Transverse colon (tissue), 4 donors: ENCODE measurements at regions not wholly inside any gene's neighbourhood (a gene's known extent, or its start where the extent isn't known, plus 50 kb on each side); places are given as distances from the start of the nearest gene placed in this dataset.

Experiments
- DNase-seq: peaks from one replicate; pipeline ENCODE4 v3.0.0-alpha.2; 2019
- H3K27ac ChIP-seq, 4 donors: fragments of 200-600 bp; sonication (generic); 2 replicates each; pipeline ENCODE4 v1.5.1; 2016 to 2018; ENCODE audit warnings: inconsistent platforms in 4 of 4
- H3K27me3 ChIP-seq: fragments of 200-600 bp; sonication (generic); 2 replicates; pipeline ENCODE4 v1.5.1; 2017; ENCODE audit warnings: inconsistent platforms
- H3K36me3 ChIP-seq, 4 donors: fragments of 200-600 bp; sonication (generic); 2 replicates each; pipeline ENCODE4 v1.5.1; 2017 to 2019; ENCODE audit warnings: inconsistent platforms in 4 of 4
- H3K4me1 ChIP-seq, 4 donors: fragments of 200-600 bp; sonication (generic); 2 replicates each; pipeline ENCODE4 v1.5.1; 2017 to 2020; ENCODE audit warnings: inconsistent platforms in 4 of 4
- H3K4me3 ChIP-seq, 4 donors: fragments of 200-600 bp; sonication (generic); 1 replicate in 1 of 4; 2 replicates in 3 of 4; pipeline versions ENCODE4 v1.5.1 to v1.6.1; 2017 to 2019; ENCODE audit warnings: inconsistent platforms in 4 of 4
- H3K9me3 ChIP-seq, 2 donors: fragments of 200-600 bp; sonication (generic); 2 replicates each; pipeline ENCODE4 v1.5.1; 2017 to 2019; ENCODE audit warnings: inconsistent platforms in 2 of 2
- EP300 ChIP-seq: sonication (generic); formaldehyde crosslinking; IDR thresholded peaks from one replicate; pipeline ENCODE4 v1.6.1; 2017; ENCODE audit warnings: antibody characterized with exemption, low read depth
- POLR2A ChIP-seq: fragments of 450-650 bp; IDR thresholded peaks from one replicate; pipeline ENCODE4 v1.6.1; 2016; ENCODE audit warnings: antibody characterized with exemption, mild to moderate bottlenecking, moderate library complexity
- POLR2AphosphoS5 ChIP-seq, 3 donors: sonication (generic); formaldehyde crosslinking; IDR thresholded peaks; one replicate each; pipeline ENCODE4 v1.6.1; 2016; ENCODE audit warnings: antibody characterized with exemption in 3 of 3
- WGBS, 2 donors: methylation state at CpG; one replicate each; pipeline ENCODE4 v1.1.5; 2018; ENCODE audit warnings: low coverage in 1 of 2; 5-methylcytosine and 5-hydroxymethylcytosine counted together
- in situ Hi-C, 4 donors: fragments of 200-750 bp; cut with MboI; loops; one replicate each; pipeline versions ENCODE4 v1.15.0 to v1.15.1; 2017; ENCODE audit warnings: low sequenced_read_pairs in 3 of 4, low pct_ligation_motif_present in 1 of 4, low pct_unique_long_range_greater_than_20kb in 1 of 4
- intact Hi-C: fragments of 100-400 bp; cut with DNase I; formaldehyde crosslinking; loops from one replicate; pipeline ENCODE4 v1.15.1; 2023; ENCODE audit warnings: low total_unique reads
- TF ChIP-seq, protein P1 (sequence below), 5 experiments: fragments of 200-600 bp in 3 of 5; fragments of 450-650 bp in 2 of 5; sonication (generic) in 3 of 5; IDR thresholded peaks; 1 replicate in 2 of 5; 2 replicates in 3 of 5; pipeline ENCODE4 v1.5.1; 2016 to 2017; ENCODE audit warnings: antibody characterized with exemption in 5 of 5, inconsistent platforms in 3 of 5, mild to moderate bottlenecking in 2 of 5, moderate library complexity in 1 of 5

GRCh38 chr10:128514536-128514935 lies 388.3 kb upstream of the MKI67 start:
- Histone ChIP-seq H3K4me1 (no peaks in the 10 kb centered on the region), H3K27me3 (no peaks in the 10 kb centered on the region), H3K36me3 (no peaks in the 10 kb centered on the region), H3K27ac (no peak overlapping the region), H3K9me3 (no peaks in the 10 kb centered on the region), H3K4me3 (no peak overlapping the region)
- in situ Hi-C loops = no loop called here
- TF ChIP-seq POLR2A (no peak), POLR2AphosphoS5 (IDR thresholded peaks at IDR 0.05) (no peak), EP300 (no peak)
- TF ChIP-seq, protein P1, sequence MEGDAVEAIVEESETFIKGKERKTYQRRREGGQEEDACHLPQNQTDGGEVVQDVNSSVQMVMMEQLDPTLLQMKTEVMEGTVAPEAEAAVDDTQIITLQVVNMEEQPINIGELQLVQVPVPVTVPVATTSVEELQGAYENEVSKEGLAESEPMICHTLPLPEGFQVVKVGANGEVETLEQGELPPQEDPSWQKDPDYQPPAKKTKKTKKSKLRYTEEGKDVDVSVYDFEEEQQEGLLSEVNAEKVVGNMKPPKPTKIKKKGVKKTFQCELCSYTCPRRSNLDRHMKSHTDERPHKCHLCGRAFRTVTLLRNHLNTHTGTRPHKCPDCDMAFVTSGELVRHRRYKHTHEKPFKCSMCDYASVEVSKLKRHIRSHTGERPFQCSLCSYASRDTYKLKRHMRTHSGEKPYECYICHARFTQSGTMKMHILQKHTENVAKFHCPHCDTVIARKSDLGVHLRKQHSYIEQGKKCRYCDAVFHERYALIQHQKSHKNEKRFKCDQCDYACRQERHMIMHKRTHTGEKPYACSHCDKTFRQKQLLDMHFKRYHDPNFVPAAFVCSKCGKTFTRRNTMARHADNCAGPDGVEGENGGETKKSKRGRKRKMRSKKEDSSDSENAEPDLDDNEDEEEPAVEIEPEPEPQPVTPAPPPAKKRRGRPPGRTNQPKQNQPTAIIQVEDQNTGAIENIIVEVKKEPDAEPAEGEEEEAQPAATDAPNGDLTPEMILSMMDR (IDR thresholded peaks at IDR 0.05) = no peak
- WGBS, 2 donors = 46 to 76% methylated on average over 3 to 6 of the region's 6 CpGs
- intact Hi-C loops = no loop called here
- no peak for DNase-seq

- 76 to 92% methylated on average over 2 to 3 of the region's 3 CpGs for WGBS, 2 donors
- in situ Hi-C loops = no loop called here
- H3K27me3 ChIP-seq = no peaks in the 10 kb centered on the region
- no peaks in the 10 kb centered on the region for H3K9me3 ChIP-seq
- no peak overlapping the region for H3K27ac ChIP-seq
- TF ChIP-seq EP300 (no peak), POLR2A (no peak), POLR2AphosphoS5 (IDR thresholded peaks at IDR 0.05) (no peak)
- TF ChIP-seq, protein P1 (IDR thresholded peaks at IDR 0.05) = no peak
- H3K4me1 ChIP-seq = no peaks in the 10 kb centered on the region
- H3K36me3 ChIP-seq = no peaks in the 10 kb centered on the region
- intact Hi-C loops = no loop called here
- no peak overlapping the region for H3K4me3 ChIP-seq
- DNase-seq = no peak
Measured at GRCh38 chr10:128516180-128516579, 390.0 kb upstream of the MKI67 start.

- no peak overlapping the region for H3K4me3 ChIP-seq
- in situ Hi-C loops = no loop called here
- H3K9me3 ChIP-seq = no peaks in the 10 kb centered on the region
- 77 to 84% methylated on average over 7 to 11 of the region's 11 CpGs for WGBS, 2 donors
- H3K4me1 ChIP-seq = no peaks in the 10 kb centered on the region
- intact Hi-C loops = no loop called here
- no peak overlapping the region for H3K27ac ChIP-seq
- TF ChIP-seq, protein P1 (IDR thresholded peaks at IDR 0.05) = no peak
- no peak for TF ChIP-seq EP300
- TF ChIP-seq POLR2AphosphoS5 (IDR thresholded peaks at IDR 0.05) = no peak
- no peak for TF ChIP-seq POLR2A
- H3K27me3 ChIP-seq = no peaks in the 10 kb centered on the region
- no peaks in the 10 kb centered on the region for H3K36me3 ChIP-seq
- no peak for DNase-seq
Measured at GRCh38 chr10:128517167-128517566, 390.9 kb upstream of the MKI67 start.

DNA sequence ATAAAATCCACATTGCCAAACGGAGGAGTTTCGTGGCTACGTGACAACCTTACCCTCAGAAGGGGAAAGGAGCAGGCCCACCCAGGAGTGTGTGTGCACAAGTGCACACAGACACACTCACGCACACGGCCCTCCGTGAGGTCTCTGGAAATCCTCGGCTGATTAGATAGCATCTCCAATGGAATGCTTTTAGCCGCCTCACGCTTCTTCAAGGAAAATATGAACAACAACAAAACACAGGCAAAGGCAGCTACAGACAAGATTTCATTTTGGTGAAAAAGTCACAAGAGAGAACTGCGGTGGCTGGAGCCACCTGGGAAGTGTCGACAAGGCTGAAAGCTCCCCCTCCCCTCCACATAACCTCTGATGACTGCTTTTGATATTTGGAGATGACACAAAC lies 391.8 kb upstream of the MKI67 start:
- Histone ChIP-seq H3K4me1 (no peaks in the 10 kb centered on the region), H3K27ac (no peak overlapping the region), H3K4me3 (no peak overlapping the region), H3K9me3 (no peaks in the 10 kb centered on the region), H3K27me3 (no peaks in the 10 kb centered on the region), H3K36me3 (no peaks in the 10 kb centered on the region)
- intact Hi-C loops = no loop called here
- WGBS, 2 donors = 73 to 85% methylated on average over 3 to 11 of the region's 11 CpGs
- TF ChIP-seq POLR2AphosphoS5 (IDR thresholded peaks at IDR 0.05) = no peak
- TF ChIP-seq, protein P1 (IDR thresholded peaks at IDR 0.05) = no peak
- no peak for TF ChIP-seq POLR2A
- no peak for TF ChIP-seq EP300
- in situ Hi-C loops = no loop called here
- DNase-seq = no peak
